Brain microvascular endothelial cell (primary cell): ENCODE measurements at regions not wholly inside any gene's neighbourhood (a gene's known extent, or its start where the extent isn't known, plus 50 kb on each side); places are given as distances from the start of the nearest gene placed in this dataset.

Experiments
- DNase-seq: peaks from one replicate; pipeline ENCODE4 v3.0.0-alpha.2; 2020
- H3K27ac ChIP-seq: fragments of 250-450 bp; sonication (Bioruptor Pico); 2 replicates; pipeline ENCODE4 v1.5.1; 2020; ENCODE audit warnings: mild to moderate bottlenecking, moderate library complexity
- H3K27me3 ChIP-seq: fragments of 250-450 bp; sonication (Bioruptor Pico); replicated peaks from 2 replicates; pipeline ENCODE4 v1.5.1; 2020; ENCODE audit warnings: mild to moderate bottlenecking
- H3K36me3 ChIP-seq: fragments of 250-450 bp; sonication (Bioruptor Pico); replicated peaks from 2 replicates; pipeline ENCODE4 v1.5.1; 2020; ENCODE audit warnings: mild to moderate bottlenecking
- H3K4me3 ChIP-seq: 2 replicates; pipeline ENCODE4 v1.5.1; 2011; ENCODE audit warnings: low read depth, mild to moderate bottlenecking, control low read depth, low read length, moderate library complexity
- CTCF ChIP-seq: IDR thresholded peaks from 2 replicates; pipeline ENCODE4 v1.5.1; 2011; ENCODE audit warnings: low read depth, mild to moderate bottlenecking, moderate library complexity, low read length, control low read depth, inconsistent platforms; ENCODE audit errors: missing control alignments
- in situ Hi-C: cut with HindIII; loops from 2 replicates; pipeline ENCODE4 v1.10.0; 2017; ENCODE audit warnings: low sequenced_read_pairs, low pct_ligation_motif_present

- DNase-seq, result no peak
- Histone ChIP-seq H3K27ac (no peak overlapping the region), H3K27me3 (no peaks in the 10 kb centered on the region), H3K36me3 (no peaks in the 10 kb centered on the region), H3K4me3 (no peak overlapping the region)
- in situ Hi-C loops, result no loop called here
- TF ChIP-seq CTCF, result no peak
Observed at GRCh38 chr3:95886616-95887015, 927.8 kb upstream of the EPHA6 start.

DNA sequence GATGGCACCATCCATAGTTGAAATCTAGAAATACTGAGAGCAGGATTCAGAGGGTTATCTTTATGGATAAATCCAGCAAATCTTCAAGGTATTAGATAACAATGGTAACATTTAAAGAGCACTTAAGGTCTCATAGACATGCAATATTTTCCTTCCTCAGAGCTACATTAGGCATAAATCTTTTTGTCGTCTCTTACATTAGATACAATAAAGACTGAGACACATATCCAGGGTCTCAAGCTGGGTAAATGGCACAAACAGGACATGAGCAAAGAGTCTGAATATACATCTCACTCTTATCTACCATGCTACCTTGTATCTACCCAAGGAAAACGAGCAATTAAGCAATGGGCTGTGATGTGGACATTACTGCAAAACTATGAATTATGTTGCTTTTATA is 927.3 kb upstream of the EPHA6 start:
- Histone ChIP-seq H3K27ac (no peak overlapping the region), H3K4me3 (no peak overlapping the region), H3K27me3 (no peaks in the 10 kb centered on the region), H3K36me3 (no peaks in the 10 kb centered on the region)
- no peak for DNase-seq
- no peak for TF ChIP-seq CTCF
- in situ Hi-C loops, result no loop called here

- in situ Hi-C loops, result no loop called here
- Histone ChIP-seq H3K36me3 (no peaks in the 10 kb centered on the region), H3K27me3 (no peaks in the 10 kb centered on the region), H3K27ac (no peak overlapping the region), H3K4me3 (no peak overlapping the region)
- TF ChIP-seq CTCF, result no peak
- DNase-seq, result no peak
Observed at GRCh38 chr3:95894820-95895219, 919.6 kb upstream of the EPHA6 start.

GRCh38 chr3:95899494-95899893 is 914.9 kb upstream of the EPHA6 start:
- no peak overlapping the region for H3K4me3 ChIP-seq
- H3K36me3 ChIP-seq, result no peaks in the 10 kb centered on the region
- no peak for TF ChIP-seq CTCF
- no peak for DNase-seq
- H3K27me3 ChIP-seq, result no peaks in the 10 kb centered on the region
- H3K27ac ChIP-seq, result no peak overlapping the region
- in situ Hi-C loops, result no loop called here

- no peak for DNase-seq
- Histone ChIP-seq H3K4me3 (no peak overlapping the region), H3K27me3 (no peaks in the 10 kb centered on the region), H3K27ac (no peak overlapping the region), H3K36me3 (no peaks in the 10 kb centered on the region)
- no peak for TF ChIP-seq CTCF
- in situ Hi-C loops, result no loop called here
Observed at GRCh38 chr3:95899911-95900310, 914.5 kb upstream of the EPHA6 start.

GRCh38 chr3:95901948-95902347 is 912.4 kb upstream of the EPHA6 start:
- no peak for TF ChIP-seq CTCF
- in situ Hi-C loops, result no loop called here

More at GRCh38 chr3:95901948-95902347, 912.4 kb upstream of the EPHA6 start:
- DNase-seq, result no peak
- Histone ChIP-seq H3K4me3 (no peak overlapping the region), H3K27me3 (no peaks in the 10 kb centered on the region), H3K36me3 (no peaks in the 10 kb centered on the region), H3K27ac (no peak overlapping the region)
